ENCODE measurements at regions not wholly inside any gene's neighbourhood (a gene's known extent, or its start where the extent isn't known, plus 50 kb on each side); places are given as distances from the start of the nearest gene placed in this dataset.

GRCh38 chr5:111963555-111963954 lies 206.6 kb upstream of the NREP start:
- TF ChIP-seq POLR2AphosphoS5 (IDR thresholded peaks at IDR 0.05) (no peak), CTCF (IDR thresholded peaks at IDR 0.05) (no peak), POLR2A (IDR thresholded peaks at IDR 0.05; ENCODE audit: low read depth) (no peak)
